ENCODE measurements at regions not wholly inside any gene's neighbourhood (a gene's known extent, or its start where the extent isn't known, plus 50 kb on each side); places are given as distances from the start of the nearest gene placed in this dataset.

DNA sequence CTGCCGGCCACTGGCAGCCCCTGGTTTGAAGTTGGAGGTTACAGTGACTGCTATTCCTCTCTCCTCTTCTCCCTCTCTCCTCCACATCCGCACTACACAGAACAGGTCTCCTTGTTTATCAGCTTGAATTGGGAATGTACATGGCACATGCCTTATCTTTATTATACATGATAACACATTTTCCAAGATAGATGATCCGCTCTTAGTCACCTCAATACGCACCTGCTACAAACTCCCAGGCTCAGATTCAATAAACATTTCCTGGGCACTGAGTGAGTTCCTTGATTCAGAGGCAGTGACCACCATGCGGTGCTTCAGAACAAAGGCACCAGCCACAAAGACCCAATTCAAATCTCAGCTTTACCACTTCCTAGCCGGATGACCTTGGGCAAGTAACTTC lies 227.7 kb downstream of the TSHZ3 start:
- Histone ChIP-seq H3K79me2 (ENCODE audit: insufficient read depth, low read depth, low read length) (no peaks in the 10 kb centered on the region), H3K4me2 (ENCODE audit: low read length) (no peak overlapping the region), H3K9me3 (ENCODE audit: low read length) (no peaks in the 10 kb centered on the region), H3K4me3 (ENCODE audit: low read depth, low read length, poor library complexity, severe bottlenecking) (no peak overlapping the region), H2AFZ (ENCODE audit: low read length) (no peak overlapping the region), H3K36me3 (ENCODE audit: insufficient read depth, low read length) (no peaks in the 10 kb centered on the region), H3K4me1 (ENCODE audit: insufficient read depth, low read length, poor library complexity, severe bottlenecking) (no peaks in the 10 kb centered on the region), H3K9me2 (ENCODE audit: insufficient read depth, low read length) (no peaks in the 10 kb centered on the region), H4K20me1 (ENCODE audit: insufficient read depth, low read length) (no peaks in the 10 kb centered on the region), H3K27ac (ENCODE audit: low read depth, low read length, poor library complexity, severe bottlenecking) (no peak overlapping the region)
- intact Hi-C loops (cut with micrococcal nuclease; ENCODE audit: unreplicated experiment): no loop called here
- POLR2A ChIA-PET: no interaction called here
- TF ChIP-seq CTCF (conservative IDR thresholded peaks at IDR 0.05; ENCODE audit: low read length): no peak
- TF ChIP-seq EZH2phosphoT487 (IDR thresholded peaks at IDR 0.05; ENCODE audit: borderline replicate concordance, low read depth, low read length): no peak
- DNase-seq (ENCODE audit: low spot score): no peak
- CTCF ChIA-PET (ENCODE audit: unreplicated experiment): no interaction called here
- BruUV-seq (replicated peaks): no TSS peak

DNA sequence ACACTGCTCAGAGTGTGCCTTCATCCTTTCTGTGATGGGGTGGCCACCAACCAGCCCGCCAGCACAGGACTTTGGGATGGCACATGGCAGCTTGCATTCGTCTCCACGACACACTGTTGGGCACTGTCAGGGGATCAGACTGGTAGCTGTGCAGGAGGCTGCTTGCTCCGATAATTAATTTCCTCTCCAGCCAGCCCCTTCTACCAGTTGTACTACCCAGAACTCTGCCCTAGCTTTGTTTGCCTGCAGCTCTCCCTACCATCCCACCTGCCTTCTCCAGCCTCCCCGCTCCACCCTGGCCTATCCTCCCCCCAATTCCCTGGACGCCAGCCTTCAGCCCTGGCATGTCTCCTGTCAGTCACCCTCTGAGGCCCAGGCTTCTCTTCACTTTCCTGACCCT lies 228.3 kb downstream of the TSHZ3 start:
- Histone ChIP-seq H3K9me2 (ENCODE audit: insufficient read depth, low read length) (no peaks in the 10 kb centered on the region), H3K27ac (ENCODE audit: low read depth, low read length, poor library complexity, severe bottlenecking) (no peak overlapping the region), H3K79me2 (ENCODE audit: insufficient read depth, low read depth, low read length) (no peaks in the 10 kb centered on the region), H2AFZ (ENCODE audit: low read length) (no peak overlapping the region), H4K20me1 (ENCODE audit: insufficient read depth, low read length) (no peaks in the 10 kb centered on the region), H3K36me3 (ENCODE audit: insufficient read depth, low read length) (no peaks in the 10 kb centered on the region), H3K4me3 (ENCODE audit: low read depth, low read length, poor library complexity, severe bottlenecking) (no peak overlapping the region), H3K9me3 (ENCODE audit: low read length) (no peaks in the 10 kb centered on the region), H3K4me1 (ENCODE audit: insufficient read depth, low read length, poor library complexity, severe bottlenecking) (no peaks in the 10 kb centered on the region), H3K4me2 (ENCODE audit: low read length) (no peak overlapping the region)
- CTCF ChIA-PET (ENCODE audit: unreplicated experiment): no interaction called here
- intact Hi-C loops (cut with micrococcal nuclease; ENCODE audit: unreplicated experiment): no loop called here
- TF ChIP-seq CTCF (conservative IDR thresholded peaks at IDR 0.05; ENCODE audit: low read length) (no peak), EZH2phosphoT487 (IDR thresholded peaks at IDR 0.05; ENCODE audit: borderline replicate concordance, low read depth, low read length) (no peak)
- BruUV-seq (replicated peaks): no TSS peak
- DNase-seq (ENCODE audit: low spot score): no peak
- POLR2A ChIA-PET: interaction anchor here (0.7 kb wide), 1 partner anchor 447 kb away, joined by 3 read pairs; no protein-coding TSS in a partner anchor

DNA sequence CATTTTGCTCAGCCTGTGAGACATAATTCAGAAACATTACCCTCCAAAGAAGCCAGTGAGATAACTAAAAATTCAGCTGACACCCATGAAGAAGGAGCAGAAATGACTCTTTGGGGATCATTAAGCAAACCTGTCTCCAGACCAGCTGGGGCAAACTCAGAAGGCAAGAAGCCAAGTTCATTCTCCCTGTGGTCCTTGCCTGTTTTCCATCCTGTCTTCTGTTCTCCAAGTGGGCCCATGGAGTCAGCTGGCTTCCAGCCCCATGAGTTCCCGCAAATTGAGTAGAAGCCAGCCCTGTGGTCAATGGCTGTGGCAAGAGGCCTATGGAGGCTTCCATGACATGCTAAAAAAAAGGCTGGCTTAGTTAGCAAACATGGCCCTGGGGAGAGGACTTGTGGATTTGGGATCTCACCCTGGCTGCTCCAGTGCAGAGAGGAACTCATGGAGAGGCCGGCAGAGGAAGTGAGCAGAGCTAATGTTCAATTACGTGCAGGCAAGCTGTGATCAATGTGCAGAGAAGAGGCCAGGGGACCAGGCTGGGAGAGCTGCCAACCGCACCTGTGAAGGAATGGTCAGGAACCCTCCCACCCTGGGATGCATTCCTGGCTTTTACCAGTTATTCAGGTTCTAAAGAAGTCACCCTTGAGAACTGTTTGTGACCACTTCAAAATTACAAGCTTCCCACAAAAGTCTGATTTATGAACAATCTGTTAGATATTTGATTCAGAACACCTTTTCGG lies 229.1 kb downstream of the TSHZ3 start:
- H3K4me2 ChIP-seq (ENCODE audit: low read length): no peak overlapping the region
- no peaks in the 10 kb centered on the region for H3K9me2 ChIP-seq (ENCODE audit: insufficient read depth, low read length)
- no peaks in the 10 kb centered on the region for H3K9me3 ChIP-seq (ENCODE audit: low read length)
- H3K4me3 ChIP-seq (ENCODE audit: low read depth, low read length, poor library complexity, severe bottlenecking): no peak overlapping the region
- intact Hi-C loops (cut with micrococcal nuclease; ENCODE audit: unreplicated experiment): no loop called here
- TF ChIP-seq CTCF (conservative IDR thresholded peaks at IDR 0.05; ENCODE audit: low read length) (no peak), EZH2phosphoT487 (IDR thresholded peaks at IDR 0.05; ENCODE audit: borderline replicate concordance, low read depth, low read length) (no peak)
- ChIA-PET POLR2A (interaction anchor here (0.7 kb wide), 1 partner anchor 448 kb away, joined by 3 read pairs; no protein-coding TSS in a partner anchor), CTCF (ENCODE audit: unreplicated experiment) (no interaction called here)
- H2AFZ ChIP-seq (ENCODE audit: low read length): no peak overlapping the region
- H3K36me3 ChIP-seq (ENCODE audit: insufficient read depth, low read length): no peaks in the 10 kb centered on the region
- no peak for DNase-seq (ENCODE audit: low spot score)
- BruUV-seq (replicated peaks): no TSS peak
- no peaks in the 10 kb centered on the region for H3K79me2 ChIP-seq (ENCODE audit: insufficient read depth, low read depth, low read length)
- H3K4me1 ChIP-seq (ENCODE audit: insufficient read depth, low read length, poor library complexity, severe bottlenecking): no peaks in the 10 kb centered on the region
- H3K27ac ChIP-seq (ENCODE audit: low read depth, low read length, poor library complexity, severe bottlenecking): no peak overlapping the region
- no peaks in the 10 kb centered on the region for H4K20me1 ChIP-seq (ENCODE audit: insufficient read depth, low read length)
